GM12878 (cell line): ENCODE measurements at regions not wholly inside any gene's neighbourhood (a gene's known extent, or its start where the extent isn't known, plus 50 kb on each side); places are given as distances from the start of the nearest gene placed in this dataset.

Source experiments
- BACH1 ChIP-seq: fragments of 450-650 bp; IDR thresholded peaks from 2 replicates; pipeline ENCODE4 v1.6.1; 2017; ENCODE audit warnings: mild to moderate bottlenecking, borderline replicate concordance
- BRCA1 ChIP-seq: IDR thresholded peaks from 2 replicates; pipeline ENCODE4 v1.6.1; 2011; ENCODE audit warnings: low read depth, low read length, improper control_type of control experiment
- CBFB ChIP-seq: IDR thresholded peaks from 2 replicates; pipeline ENCODE4 v1.6.1; 2016; ENCODE audit warnings: antibody characterized with exemption, low read depth
- CREM ChIP-seq: IDR thresholded peaks from 2 replicates; pipeline ENCODE4 v1.6.1; 2014; ENCODE audit warnings: antibody characterized with exemption, low read depth
- PAX5 ChIP-seq: IDR thresholded peaks from 2 replicates; pipeline ENCODE4 v1.6.1; 2011; ENCODE audit warnings: low read depth, low read length, borderline replicate concordance
- SMAD5 ChIP-seq: IDR thresholded peaks from 2 replicates; pipeline ENCODE4 v1.6.1; 2016; ENCODE audit warnings: antibody characterized with exemption, low read depth
- TF ChIP-seq, protein P1 (sequence below), 3 experiments: IDR thresholded peaks in 2 of 3; conservative IDR thresholded peaks in 1 of 3; 2 replicates each; pipeline ENCODE4 v1.5.1; 2011; ENCODE audit warnings: low read depth in 3 of 3, low read length in 3 of 3, mild to moderate bottlenecking in 3 of 3, control low read depth in 2 of 3, moderate library complexity in 2 of 3, inconsistent platforms in 1 of 3, mixed read lengths in 1 of 3; ENCODE audit not compliant: control insufficient read depth in 2 of 3, insufficient read depth in 1 of 3; ENCODE audit errors: extremely low read depth in 1 of 3
- TF ChIP-seq, protein P2 (sequence below): IDR thresholded peaks from 2 replicates; pipeline ENCODE4 v1.6.1; 2012; ENCODE audit warnings: low read depth, low read length, improper control_type of control experiment
- TF ChIP-seq, protein P3 (sequence below): IDR thresholded peaks from 2 replicates; pipeline ENCODE4 v1.6.1; 2011; ENCODE audit warnings: low read depth, low read length, improper control_type of control experiment, borderline replicate concordance

DNA sequence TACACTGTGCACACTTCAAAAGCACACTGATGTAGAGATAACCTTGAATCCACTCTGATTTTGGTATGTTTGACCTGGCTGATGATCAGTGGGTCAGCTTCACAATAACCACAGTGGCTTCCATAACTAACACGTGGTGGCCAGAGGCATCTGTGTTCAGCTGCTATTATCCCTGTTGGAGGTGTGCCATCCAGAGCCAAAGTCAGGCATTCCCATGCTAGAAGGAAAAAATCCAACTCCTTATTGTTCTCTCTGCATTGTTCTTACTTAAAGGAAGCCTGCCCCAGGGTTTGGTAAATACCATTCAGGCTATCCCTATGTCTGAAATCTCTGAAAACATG is 127.3 kb upstream of the MON1B start:
- TF ChIP-seq, protein P1, sequence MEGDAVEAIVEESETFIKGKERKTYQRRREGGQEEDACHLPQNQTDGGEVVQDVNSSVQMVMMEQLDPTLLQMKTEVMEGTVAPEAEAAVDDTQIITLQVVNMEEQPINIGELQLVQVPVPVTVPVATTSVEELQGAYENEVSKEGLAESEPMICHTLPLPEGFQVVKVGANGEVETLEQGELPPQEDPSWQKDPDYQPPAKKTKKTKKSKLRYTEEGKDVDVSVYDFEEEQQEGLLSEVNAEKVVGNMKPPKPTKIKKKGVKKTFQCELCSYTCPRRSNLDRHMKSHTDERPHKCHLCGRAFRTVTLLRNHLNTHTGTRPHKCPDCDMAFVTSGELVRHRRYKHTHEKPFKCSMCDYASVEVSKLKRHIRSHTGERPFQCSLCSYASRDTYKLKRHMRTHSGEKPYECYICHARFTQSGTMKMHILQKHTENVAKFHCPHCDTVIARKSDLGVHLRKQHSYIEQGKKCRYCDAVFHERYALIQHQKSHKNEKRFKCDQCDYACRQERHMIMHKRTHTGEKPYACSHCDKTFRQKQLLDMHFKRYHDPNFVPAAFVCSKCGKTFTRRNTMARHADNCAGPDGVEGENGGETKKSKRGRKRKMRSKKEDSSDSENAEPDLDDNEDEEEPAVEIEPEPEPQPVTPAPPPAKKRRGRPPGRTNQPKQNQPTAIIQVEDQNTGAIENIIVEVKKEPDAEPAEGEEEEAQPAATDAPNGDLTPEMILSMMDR (IDR thresholded peaks at IDR 0.05 in 2 of 3, conservative IDR thresholded peaks at IDR 0.05 in 1 of 3; ENCODE audit: control insufficient read depth in 2 of 3, extremely low read depth in 1 of 3, insufficient read depth in 1 of 3, low read depth in 3 of 3, low read length in 3 of 3), result no peak
- TF ChIP-seq CREM (no peak), SMAD5 (no peak), BRCA1 (no peak), PAX5 (no peak), CBFB (no peak), BACH1 (no peak)
- TF ChIP-seq, protein P2, sequence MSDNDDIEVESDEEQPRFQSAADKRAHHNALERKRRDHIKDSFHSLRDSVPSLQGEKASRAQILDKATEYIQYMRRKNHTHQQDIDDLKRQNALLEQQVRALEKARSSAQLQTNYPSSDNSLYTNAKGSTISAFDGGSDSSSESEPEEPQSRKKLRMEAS, result no peak
- TF ChIP-seq, protein P3, sequence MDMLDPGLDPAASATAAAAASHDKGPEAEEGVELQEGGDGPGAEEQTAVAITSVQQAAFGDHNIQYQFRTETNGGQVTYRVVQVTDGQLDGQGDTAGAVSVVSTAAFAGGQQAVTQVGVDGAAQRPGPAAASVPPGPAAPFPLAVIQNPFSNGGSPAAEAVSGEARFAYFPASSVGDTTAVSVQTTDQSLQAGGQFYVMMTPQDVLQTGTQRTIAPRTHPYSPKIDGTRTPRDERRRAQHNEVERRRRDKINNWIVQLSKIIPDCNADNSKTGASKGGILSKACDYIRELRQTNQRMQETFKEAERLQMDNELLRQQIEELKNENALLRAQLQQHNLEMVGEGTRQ, result no peak
